Inflammatory macrophage (primary cell): ENCODE measurements at regions not wholly inside any gene's neighbourhood (a gene's known extent, or its start where the extent isn't known, plus 50 kb on each side); places are given as distances from the start of the nearest gene placed in this dataset.
A peak's percentile ranks its signal among the peaks of the same experiment; 100 is the strongest.

Source experiments
- DNase-seq, 2 donors: peaks; one replicate each; pipeline ENCODE4 v3.0.0-alpha.2; 2020 to 2022

DNA sequence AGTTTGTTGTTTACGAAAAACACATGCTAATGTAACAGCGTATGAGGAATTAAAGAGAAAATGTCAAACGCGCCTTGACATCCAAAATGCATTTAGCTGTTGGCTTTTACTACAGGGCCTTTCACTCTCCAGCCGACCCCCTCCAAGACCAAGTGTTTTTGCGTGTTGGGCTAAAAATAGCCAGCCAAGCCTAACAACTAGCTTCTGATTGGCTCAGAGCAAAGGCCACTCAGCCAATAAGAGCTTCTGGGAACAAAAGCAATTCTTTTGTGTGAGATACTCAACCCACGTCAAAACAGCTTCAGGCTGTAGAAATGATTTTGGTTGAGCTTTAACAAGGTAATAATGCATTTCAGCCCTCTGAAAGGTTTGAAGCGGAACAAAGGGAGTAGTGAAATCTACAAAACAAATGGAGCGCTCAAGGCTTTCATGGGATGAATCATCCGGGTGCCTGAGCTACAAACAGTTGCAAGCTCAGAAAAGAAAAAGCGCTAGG, 198.7 kb upstream of the DCN start:
- peak; percentile 18 to 19 for DNase-seq

DNA sequence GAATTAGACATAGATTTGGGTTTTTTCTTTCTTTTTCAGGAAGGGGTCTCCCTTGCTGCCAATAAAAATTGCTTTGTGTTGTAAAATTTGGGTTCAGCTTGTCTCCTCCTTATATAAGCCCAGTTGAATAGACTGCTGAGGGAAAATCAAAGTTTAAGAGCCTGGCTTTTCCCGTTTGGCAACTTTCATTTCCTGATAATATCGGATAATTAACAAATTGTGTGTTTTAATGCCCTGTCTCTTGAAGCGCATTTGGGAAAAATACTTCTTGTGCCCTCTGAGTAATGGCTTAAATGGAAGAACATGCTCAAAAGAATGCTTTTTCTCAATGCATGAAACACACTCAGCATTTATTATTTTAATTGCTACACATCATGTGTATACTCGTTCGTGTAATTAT, 198.0 kb upstream of the DCN start:
- DNase-seq, result no peak

DNA sequence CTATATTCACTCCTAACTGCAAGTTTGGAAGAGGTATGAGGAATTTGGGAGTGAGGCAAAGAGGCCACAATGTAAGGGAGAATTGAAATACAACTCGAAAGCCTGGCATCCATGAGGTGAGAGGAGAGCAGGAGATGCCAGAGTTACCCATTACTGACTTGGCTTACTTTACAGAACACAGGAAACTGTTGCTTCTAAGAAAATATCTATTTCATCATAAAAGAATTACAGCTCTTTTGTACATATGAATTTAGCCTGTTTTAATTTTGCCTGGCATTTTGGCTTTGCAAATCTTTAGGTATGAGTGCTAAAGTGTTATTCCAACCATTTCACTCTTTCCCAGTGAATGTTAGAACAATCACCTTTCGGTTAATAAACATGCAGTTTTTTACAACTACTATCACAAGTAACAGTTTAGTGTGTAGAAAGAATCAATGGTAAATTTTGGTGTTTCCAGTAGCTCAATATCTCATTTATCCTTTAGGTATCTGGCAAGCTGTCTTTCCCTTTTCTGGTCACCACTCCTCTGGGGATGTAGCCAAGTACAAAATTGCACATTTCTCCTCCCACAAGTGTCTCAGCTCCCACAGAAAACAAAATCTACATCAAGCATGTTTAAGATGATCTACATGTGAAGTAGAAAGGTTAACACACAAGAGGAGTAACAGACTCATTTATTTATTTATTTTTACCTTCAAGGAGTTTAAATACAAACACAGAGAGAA, 196.6 kb upstream of the DCN start:
- DNase-seq, result no peak

DNA sequence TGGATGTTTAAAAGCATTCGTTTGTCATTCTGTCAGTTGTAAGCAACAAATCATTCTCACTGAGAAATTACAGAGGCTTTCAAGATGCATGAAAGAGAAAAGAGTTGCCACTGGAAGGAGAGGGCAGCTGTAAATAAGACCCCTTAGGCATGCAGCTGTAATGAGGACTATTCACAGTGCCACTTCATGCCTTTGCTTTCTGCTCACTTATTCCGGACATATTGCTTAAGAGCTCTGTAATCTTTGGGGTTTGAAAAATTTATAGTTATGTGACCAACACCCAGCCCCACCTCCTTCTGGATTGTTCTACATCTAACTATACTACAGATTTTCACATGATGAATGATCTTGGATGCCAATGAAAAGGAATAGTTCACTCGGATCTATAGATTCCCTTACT, 194.8 kb upstream of the DCN start:
- no peak for DNase-seq

DNA sequence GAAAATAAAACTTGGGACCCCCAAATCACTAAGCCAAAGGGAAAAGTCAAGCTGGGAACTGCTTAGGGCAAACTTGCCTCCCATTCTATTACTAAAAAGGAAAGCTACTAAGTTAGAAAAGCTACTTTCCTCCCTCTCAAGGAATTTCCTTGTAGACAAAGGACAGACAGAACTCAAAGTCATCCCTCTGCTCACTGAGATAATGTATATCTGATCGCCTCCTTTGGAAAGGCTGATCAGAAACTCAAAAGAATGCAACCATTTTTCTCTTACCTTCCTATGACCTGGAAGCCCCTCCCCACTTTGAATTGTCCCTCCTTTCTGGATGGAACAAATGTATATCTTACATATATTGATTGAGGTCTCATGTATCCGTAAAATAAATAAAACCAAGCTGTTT, 190.5 kb upstream of the DCN start:
- DNase-seq, result no peak

DNA sequence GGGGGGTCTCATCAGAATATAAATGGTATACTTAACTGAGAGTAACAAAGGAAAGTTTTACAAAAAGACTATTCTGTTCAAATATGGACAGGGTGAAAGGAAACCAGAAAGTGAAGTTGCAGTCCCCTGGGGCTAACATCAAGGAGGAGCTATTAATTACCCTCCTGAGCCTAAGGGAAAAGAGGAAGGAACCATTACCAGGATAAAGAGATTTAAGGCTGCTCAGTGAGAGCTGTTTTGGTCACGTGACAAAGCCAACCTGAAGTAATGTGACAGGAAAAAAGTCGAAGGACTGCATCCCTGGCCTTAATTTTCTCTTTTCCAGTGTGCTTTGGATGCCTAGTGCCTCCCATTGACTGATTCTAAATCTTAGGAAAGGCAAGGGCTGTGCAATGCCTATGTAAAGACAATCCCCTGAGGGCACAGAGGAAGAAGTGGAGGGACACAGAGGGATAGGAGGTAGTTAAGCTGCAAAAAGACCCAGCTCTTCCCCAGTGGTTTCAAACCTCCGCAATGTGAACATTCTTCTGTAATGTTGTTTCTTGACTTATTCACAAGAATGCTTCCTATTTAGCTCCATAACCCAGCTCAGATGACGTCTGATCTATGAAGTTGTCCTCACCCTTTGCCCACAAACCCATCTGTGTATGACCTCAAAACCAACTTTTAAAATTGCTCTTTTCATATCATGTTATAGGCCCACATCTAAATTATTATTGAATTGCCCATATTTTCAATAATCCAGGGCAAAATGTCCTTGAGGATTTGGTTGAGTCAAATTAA, 187.7 kb upstream of the DCN start:
- no peak for DNase-seq

DNA sequence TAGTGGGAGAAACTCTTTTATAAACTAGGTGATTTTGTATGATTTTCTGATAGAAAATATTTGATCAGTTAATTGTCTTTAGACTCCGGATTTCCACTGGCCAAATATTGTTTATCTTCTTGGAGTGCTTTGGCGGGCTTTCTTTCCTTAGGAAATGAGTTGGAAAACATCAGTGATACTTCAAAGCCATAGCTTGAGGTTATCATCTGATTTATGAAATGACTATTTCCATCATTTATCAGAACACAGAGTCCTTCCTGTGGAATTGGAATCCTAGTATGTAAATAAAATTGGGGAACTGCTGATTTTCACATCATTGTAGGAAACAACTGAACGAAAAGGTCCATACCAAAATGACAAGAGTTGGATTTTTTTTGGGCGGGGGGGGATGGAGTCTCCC, 186.0 kb upstream of the DCN start:
- DNase-seq, result no peak

DNA sequence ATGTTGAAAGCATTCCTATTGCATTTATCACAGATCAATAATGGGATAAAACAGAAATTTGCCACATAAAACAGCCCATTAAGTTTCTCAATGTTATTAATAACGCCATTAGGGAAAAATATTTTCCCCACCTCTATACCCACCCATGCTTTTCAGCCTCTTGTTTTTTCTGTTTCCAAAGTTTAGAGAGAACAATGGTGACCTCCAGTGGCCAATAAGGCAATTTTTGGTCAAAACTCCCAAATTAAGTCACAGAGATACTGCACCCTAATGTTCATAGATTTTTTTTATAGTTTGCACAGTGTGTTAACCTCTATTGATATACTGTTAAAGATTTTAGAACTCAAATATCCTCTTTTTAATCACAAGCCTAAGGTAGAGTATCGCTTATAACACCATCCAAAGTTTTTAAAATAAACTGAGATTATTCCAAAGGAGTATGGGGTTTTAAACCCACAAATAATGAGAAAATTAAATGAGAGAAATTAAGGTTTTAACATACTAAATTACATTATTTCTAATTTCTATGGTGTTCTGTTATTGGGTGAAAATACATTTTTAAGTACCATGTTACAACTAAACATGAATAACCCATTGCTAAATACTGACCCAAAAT, 184.7 kb upstream of the DCN start:
- peak in 1 of 2 donors; percentile 26 for DNase-seq

DNA sequence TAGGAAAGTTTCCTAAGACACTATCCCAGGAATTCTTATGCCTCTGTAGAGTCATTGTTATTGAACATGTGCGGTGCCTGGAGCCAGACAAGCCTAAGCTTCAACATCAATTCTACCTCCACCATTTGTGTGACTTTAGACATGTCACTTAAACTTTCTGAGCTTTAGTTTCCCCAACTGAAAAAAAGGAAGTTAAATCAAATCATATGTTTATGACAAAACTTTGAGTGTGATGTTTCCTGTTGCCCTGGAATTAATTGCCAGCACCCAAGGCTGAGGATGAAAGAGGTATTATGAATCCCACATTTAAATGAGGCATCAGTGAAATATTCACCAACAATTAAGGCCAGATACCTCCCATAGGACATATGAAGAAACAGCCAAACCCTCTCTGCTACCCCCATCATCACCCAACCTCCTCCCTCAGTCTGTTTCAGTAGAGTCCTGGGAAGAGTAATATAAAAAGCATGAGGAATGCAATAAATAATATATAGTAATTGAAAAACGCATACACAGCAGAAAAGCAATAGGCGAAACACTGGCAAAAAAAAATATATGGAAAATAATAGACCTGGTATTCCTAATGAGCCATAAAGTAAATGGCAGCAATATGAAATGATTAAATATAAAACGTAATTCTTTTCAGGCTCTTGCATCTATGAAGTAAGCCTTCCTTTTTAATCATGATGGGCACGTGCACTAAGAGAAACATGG, 182.0 kb upstream of the DCN start:
- peak; percentile 15 to 34 for DNase-seq

DNA sequence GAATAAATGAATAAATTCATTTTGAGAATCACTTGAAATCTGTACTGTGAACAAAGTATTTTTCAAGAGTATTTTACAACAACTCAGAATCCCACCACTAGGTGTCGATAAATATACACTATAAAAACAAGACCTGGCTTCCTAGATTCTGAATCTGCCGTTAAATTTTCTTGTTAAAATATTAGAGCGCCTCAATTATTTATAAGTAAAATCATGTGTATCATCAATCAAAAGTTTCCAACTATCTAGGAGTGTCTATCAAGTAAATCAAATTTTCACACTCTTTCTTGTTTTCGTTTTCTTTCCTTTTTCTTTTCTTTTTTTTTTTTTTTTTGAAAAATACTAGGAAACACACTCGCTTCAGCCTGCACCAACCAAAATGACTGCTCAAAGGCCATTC, 179.2 kb upstream of the DCN start:
- DNase-seq, result peak in 1 of 2 donors; percentile 51

DNA sequence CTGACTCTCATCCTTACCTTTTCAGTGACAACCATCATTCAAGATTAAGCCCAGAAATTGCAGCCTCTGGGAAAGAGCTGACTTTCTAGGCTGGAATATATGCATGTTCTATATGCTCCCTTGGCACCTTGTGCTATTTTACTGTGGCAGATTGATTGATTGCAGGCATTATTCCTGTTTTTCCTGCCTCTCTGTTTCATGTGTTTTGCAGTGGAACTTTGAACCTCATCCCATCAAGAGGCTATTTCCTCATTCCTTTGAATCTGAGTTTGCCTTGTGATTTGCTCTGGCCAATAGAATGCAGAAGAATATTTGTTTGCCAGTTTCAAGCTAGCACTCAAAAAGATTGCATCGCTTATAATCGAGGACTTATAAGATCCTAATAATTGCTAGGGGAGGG, 174.8 kb upstream of the DCN start:
- DNase-seq, result no peak

DNA sequence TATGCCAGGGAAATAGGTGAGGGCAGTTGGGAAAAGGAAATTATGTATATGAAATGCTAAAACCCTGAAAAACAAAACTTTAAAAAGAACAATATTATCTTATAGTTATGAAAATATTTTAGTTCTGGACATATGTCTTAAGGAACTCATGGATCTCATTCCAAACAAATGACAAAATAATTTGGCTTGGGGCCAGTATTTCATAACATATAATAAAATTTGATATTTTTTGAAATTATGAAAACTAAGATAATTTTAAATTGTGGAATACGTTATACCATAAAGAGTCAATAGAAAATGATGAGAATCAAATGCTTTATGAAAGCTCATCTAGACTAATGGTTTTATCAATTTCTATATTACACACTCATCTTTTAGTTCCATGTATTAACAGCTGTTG, 173.8 kb upstream of the DCN start:
- no peak for DNase-seq

DNA sequence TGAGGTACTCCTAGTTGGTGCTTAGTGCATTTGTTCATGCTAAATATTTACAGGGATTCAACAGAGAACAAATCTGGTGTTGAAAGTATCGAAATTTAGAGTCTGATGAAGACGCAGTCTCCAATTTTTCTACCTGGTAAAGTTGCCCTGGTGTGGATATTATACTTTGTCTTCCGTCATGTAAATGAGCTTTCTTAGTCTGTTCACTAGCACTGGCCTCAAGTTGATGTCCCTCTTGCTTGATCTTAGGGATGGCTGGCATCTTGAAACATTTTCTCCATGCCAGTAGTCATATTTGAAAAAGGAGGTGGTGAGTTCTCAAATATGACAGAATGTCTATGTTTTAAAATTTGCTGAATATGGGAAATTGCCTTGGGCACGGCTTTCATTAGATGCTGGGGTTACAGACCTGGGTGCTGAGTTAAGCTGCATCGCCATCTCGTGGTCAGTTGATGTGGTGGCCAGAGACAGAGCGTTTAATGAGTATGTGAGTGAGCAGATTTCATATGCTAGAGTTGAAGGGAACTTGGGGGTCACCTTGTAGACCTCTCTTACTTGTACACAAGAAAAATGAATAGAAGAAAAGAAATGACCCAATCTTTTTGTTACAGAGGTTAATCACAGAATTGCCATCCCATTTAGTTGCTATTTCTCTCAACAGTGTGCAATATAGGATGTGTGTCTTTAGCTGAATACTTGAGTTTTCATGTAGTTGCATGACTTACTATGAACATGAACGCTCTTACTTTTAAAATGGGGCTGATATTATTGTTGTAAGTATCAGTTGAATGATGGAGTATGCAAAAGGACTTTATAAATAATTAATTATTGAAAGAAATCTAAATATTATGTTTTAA, 172.8 kb upstream of the DCN start:
- DNase-seq, result peak; percentile 54 to 65

DNA sequence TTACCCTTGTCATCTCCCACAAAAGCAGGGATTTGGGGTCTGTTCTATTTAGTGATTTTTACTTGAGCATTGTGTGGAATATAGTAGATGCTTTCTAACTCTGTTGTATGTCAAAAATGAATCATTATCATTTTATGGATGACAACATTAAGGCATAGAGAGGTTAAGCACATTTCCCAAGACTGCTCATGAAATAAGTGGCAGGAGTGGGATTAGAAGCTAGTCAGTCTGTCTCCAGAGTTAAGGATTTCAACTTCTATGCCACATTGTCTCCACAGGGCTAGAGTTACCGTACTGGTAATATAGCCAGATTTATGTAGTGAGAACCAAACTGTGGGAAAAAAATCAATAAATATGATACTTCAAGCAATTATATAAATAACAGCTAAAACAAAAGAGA, 170.6 kb upstream of the DCN start:
- DNase-seq, result no peak

DNA sequence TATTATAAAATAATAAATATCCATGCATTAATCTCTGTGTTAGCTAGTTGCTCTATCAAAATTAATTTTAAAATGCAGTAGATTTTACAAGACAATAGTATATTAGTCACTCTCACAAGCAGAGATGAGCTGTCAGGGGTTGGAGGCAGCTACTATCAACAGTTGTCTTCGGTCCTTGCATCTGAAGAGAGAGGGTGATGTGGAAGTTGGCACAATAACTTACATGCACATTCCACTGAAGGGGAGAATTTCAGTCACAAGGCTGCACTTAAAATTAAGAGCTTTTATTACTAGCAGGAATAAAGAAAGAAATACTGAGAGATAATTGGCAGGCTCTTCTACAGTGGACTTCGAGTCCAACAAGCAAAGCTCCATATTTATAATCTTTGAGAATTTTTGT, 166.9 kb upstream of the DCN start:
- no peak for DNase-seq

DNA sequence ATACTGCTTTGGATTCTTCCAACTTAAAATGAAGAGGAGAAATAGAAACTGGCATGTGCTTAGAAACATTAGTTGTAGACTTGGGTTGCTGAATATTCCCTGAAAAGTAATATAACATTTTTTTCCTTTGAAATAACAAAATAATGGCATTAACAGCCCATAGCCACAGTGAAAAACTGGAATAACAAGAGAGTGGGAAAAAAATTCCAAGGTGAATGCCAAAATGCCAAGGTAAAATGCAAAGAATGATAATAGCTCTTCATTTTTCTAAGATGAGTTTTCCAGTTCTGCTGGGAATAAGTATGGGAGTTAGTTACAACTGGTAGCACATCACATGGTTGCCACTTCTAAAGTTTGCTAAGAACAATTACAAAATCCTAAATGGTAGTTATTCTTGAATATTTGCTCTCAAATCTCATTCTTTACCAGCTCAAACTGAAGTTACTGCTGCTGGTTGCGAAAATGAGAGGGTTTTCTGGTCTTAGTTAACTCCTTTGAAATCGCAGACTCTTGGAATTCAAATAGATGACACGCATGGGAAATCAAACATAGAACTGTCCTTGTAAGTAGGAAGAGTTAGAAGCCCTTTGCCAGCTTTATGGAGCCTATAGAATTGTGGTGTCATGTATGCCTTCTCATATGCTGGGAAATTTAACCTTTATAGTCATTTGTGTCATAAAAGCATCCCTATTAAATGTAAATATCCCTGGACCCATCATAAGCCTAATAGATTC, 165.0 kb upstream of the DCN start:
- no peak for DNase-seq

DNA sequence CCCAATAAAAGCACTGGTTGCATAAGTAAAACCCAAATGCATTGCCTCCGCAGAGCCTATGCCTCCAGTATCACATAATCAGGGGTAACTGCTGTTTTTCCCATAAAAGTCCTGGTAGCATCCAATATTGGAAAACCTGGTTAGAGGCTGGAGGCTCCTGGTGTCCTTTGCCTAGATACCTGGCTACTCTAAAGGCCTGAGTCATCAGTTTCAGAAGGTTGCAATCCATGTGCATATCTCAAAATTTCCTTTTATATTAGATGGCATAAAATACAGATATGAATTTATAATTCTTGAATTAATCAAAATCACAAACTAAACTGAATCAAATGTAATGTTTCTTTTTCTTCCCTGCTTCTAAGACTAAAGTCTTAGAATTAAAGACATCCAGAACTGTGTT, 164.2 kb upstream of the DCN start:
- no peak for DNase-seq

DNA sequence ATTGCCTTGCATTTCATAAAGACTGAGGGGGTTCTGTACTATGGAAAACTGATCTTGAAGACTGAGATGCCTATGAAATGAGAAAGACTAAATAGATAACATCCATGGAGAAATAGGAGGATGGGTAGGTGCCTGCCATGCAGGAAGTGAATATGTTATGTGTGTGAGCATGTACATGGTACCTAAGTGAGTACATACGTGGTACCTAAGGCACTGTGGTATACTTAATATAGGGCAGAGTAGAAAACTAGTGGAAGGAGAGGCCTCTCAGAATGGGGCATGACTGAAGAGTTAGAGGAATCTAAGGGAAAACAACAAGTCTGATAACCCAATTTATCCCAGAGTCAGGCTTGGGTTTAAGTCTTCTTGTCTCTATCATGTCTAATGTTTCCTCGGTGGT, 161.8 kb upstream of the DCN start:
- DNase-seq, result no peak

DNA sequence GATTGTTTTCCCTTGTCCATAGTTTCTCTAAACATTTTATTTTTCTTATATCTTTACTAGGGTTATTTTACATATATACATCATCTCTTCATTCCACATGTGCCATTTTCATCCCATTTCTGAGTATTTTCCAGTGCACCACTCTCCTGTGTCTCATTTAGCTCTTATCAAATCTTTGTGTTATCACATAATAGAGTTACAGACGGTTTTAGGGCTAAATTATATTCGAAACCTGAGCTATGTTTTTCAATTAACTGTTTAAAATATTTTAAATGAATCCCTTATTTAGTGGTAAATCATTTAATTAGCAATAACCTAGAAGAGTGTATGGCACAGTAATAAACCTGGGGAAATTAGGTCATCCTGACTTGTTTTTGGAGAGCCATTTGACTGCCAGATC, 160.4 kb upstream of the DCN start:
- DNase-seq, result no peak

DNA sequence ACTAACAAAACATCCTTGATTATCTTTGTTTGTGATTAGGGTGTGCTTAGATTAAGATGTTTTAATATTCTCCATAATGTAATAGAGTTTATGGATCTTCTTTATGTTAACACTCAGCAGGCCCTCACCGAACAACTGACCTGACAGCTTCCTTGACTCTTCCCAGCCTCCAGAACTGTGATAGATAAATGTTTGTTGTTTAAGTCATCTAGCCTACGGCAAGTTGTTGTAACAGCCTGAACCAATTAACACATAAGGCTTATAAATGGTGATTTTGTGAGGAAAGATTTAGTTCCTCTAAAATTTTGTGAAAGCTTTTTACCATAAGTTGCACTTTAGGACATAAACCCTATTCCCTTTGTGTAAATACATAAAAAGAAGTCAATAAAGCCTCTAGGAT, 156.5 kb upstream of the DCN start:
- no peak for DNase-seq

DNA sequence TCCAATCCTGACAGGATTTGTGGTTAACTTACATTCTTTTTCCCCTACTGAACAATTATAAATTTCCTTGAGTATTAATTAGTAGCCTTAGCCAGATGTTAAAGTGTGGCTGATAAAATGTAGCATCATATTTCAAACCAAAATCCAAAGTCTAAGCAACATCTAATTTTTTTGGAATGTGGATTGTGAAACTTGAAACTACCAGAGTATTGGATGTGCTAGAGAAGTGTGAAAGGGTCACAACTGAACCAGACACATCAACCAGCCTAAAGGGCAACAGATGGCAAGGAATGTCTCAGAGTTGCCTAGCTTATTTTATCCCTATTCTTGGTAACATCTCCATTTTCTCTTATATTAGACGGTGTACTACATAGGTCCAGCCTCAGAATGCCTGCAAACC, 153.1 kb upstream of the DCN start:
- DNase-seq, result no peak
